Left lung (tissue), 4 donors: ENCODE measurements at regions not wholly inside any gene's neighbourhood (a gene's known extent, or its start where the extent isn't known, plus 50 kb on each side); places are given as distances from the start of the nearest gene placed in this dataset.

Source experiments
- ATAC-seq: fragments of 200-7000 bp; cut with Tn5 transposase; one replicate; pipeline ENCODE4 v1.9.1; 2020; ENCODE audit warnings: moderate library complexity
- DNase-seq, 4 donors: peaks; one replicate each; pipeline ENCODE4 v3.0.0-alpha.2; 2013 to 2020
- H3K27ac ChIP-seq, 2 donors: fragments of 200-600 bp; sonication (generic) in 1 of 2; one replicate each; pipeline versions ENCODE4 v1.5.0 to v1.8.0; 2020 to 2021
- H3K27me3 ChIP-seq, 2 donors: fragments of 200-600 bp; sonication (generic) in 1 of 2; one replicate each; pipeline versions ENCODE4 v1.5.0 to v1.8.0; 2020 to 2021
- H3K36me3 ChIP-seq, 2 donors: fragments of 200-600 bp; sonication (generic) in 1 of 2; one replicate each; pipeline versions ENCODE4 v1.5.0 to v1.8.0; 2020 to 2021
- H3K4me1 ChIP-seq, 2 donors: fragments of 200-600 bp; one replicate each; pipeline ENCODE4 v1.8.0; 2021
- H3K4me3 ChIP-seq, 2 donors: fragments of 200-600 bp; sonication (generic) in 1 of 2; one replicate each; pipeline versions ENCODE4 v1.5.0 to v1.8.0; 2020 to 2021; ENCODE audit warnings: mild to moderate bottlenecking in 1 of 2
- H3K9me3 ChIP-seq, 2 donors: fragments of 200-600 bp; sonication (generic) in 1 of 2; one replicate each; pipeline versions ENCODE4 v1.5.0 to v1.8.0; 2020 to 2021
- intact Hi-C, 2 donors: fragments of 100-400 bp; cut with DNase I; formaldehyde crosslinking; loops; one replicate each; pipeline versions ENCODE4 v1.11.2 to v1.14.2; 2022
- TF ChIP-seq, protein P1 (sequence below), 2 donors: fragments of 200-600 bp; sonication (generic) in 1 of 2; IDR thresholded peaks; one replicate each; pipeline versions ENCODE4 v1.5.0 to v1.8.0; 2021; ENCODE audit warnings: antibody characterized with exemption in 2 of 2
- donor health status: DM: no; HTN: yes; CAD: no.
- donor health status: DM: no; HTN: no; CAD: no.

DNA sequence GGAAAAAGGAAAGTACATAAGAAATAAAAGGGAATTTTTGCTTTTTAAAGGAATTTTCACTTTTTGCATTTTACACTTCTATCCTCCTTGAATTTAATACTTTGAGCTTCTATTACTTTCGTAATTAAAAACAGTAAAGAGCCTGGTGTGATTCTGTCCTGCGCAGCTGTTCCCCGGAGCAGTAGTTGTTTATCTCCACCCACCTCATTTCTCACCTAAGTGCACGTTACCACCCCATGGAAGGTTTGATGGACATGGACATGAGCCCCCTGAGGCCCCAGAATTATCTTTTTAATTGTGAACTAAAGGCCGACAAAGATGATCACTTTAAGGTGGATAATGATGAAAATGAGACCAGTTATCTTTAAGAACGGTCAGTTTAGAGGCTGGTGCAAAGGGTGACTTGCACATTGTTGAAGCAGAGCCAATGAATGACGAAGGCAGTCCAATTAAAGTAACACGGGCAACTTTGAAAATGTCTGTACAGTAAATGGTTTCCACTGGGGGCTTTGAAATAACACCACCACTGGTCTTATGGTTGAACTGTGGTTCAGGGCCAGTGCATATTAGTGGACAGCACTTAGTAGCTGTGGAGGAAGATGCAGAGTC is 52.1 kb upstream of the TEX13D start:
- Histone ChIP-seq H3K9me3 (no peaks in the 10 kb centered on the region), H3K36me3 (no peaks in the 10 kb centered on the region), H3K4me1 (no peaks in the 10 kb centered on the region), H3K27me3 (no peaks in the 10 kb centered on the region), H3K27ac (no peak overlapping the region), H3K4me3 (no peak overlapping the region)
- intact Hi-C loops: no loop called here
- TF ChIP-seq, protein P1, sequence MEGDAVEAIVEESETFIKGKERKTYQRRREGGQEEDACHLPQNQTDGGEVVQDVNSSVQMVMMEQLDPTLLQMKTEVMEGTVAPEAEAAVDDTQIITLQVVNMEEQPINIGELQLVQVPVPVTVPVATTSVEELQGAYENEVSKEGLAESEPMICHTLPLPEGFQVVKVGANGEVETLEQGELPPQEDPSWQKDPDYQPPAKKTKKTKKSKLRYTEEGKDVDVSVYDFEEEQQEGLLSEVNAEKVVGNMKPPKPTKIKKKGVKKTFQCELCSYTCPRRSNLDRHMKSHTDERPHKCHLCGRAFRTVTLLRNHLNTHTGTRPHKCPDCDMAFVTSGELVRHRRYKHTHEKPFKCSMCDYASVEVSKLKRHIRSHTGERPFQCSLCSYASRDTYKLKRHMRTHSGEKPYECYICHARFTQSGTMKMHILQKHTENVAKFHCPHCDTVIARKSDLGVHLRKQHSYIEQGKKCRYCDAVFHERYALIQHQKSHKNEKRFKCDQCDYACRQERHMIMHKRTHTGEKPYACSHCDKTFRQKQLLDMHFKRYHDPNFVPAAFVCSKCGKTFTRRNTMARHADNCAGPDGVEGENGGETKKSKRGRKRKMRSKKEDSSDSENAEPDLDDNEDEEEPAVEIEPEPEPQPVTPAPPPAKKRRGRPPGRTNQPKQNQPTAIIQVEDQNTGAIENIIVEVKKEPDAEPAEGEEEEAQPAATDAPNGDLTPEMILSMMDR (IDR thresholded peaks at IDR 0.05): no peak
- ATAC-seq (no peak), DNase-seq (no peak)

DNA sequence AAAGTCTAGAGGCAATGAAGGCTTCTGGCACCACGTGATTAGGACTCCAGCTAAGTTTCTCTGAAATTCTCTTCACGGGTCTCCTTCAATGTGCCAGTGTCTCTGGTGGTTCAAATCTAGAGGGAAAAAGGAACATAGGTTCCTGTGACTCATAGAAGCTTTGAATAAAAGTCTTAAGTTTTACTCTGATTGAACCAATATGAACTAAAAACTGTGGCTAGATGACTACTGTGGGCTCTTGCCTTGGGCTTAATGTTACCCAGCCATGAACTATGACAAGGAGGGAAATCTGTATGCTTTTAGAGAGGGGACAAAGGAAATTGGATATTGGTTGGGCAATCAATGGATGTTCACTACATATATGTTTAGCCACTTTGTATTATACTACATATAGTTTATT is 49.9 kb upstream of the TEX13D start:
- no peaks in the 10 kb centered on the region for H3K4me1 ChIP-seq
- no peak overlapping the region for H3K27ac ChIP-seq
- H3K27me3 ChIP-seq: no peaks in the 10 kb centered on the region
- no peak for ATAC-seq
- H3K4me3 ChIP-seq: no peak overlapping the region
- TF ChIP-seq, protein P1 (IDR thresholded peaks at IDR 0.05): no peak
- intact Hi-C loops: no loop called here
- H3K36me3 ChIP-seq: no peaks in the 10 kb centered on the region
- no peak for DNase-seq
- H3K9me3 ChIP-seq: no peaks in the 10 kb centered on the region
